Pancreas (tissue), 10 donors: ENCODE measurements at regions not wholly inside any gene's neighbourhood (a gene's known extent, or its start where the extent isn't known, plus 50 kb on each side); places are given as distances from the start of the nearest gene placed in this dataset.
"Not testable (repeated sequence)": the region's sequence is repeated elsewhere in the genome, so short reads cannot be mapped to it uniquely, and the experiment has no call there.

Experiments
- ATAC-seq, 4 donors: fragments of 200-7000 bp; cut with Tn5 transposase; one replicate each; pipeline versions ENCODE4 v1.8.0 to v1.9.1; 2020; ENCODE audit warnings: mild to moderate bottlenecking in 4 of 4, moderate library complexity in 4 of 4
- DNase-seq, 6 donors: peaks; one replicate each; pipeline ENCODE4 v3.0.0-alpha.2; 2020
- FAIRE-seq: peaks from 2 replicates; lab custom pipeline; 2012; peaks lifted over from hg19 to GRCh38; lab: Jason Lieb, UNC
- H3K27ac ChIP-seq, 4 donors: fragments of 200-600 bp; sonication (generic); 1 replicate in 3 of 4; 2 replicates in 1 of 4; pipeline versions ENCODE4 v1.5.0 to v1.8.0; 2020
- H3K27me3 ChIP-seq, 4 donors: fragments of 200-600 bp; one replicate each; pipeline ENCODE4 v1.8.0; 2021
- H3K36me3 ChIP-seq, 3 donors: fragments of 200-600 bp; sonication (generic) in 1 of 3; one replicate each; pipeline versions ENCODE4 v1.5.0 to v1.8.0; 2020 to 2021
- H3K4me1 ChIP-seq, 3 donors: fragments of 200-600 bp; one replicate each; pipeline ENCODE4 v1.8.0; 2021
- H3K4me3 ChIP-seq, 4 donors: fragments of 200-600 bp; sonication (generic) in 2 of 4; one replicate each; pipeline versions ENCODE4 v1.5.0 to v1.8.0; 2020 to 2021
- H3K9me3 ChIP-seq, 4 donors: fragments of 200-600 bp; one replicate each; pipeline ENCODE4 v1.8.0; 2021
- CTCF ChIP-seq, 4 donors: fragments of 200-600 bp; sonication (generic) in 3 of 4; IDR thresholded peaks; one replicate each; pipeline versions ENCODE4 v1.5.0 to v1.8.0; 2021; ENCODE audit warnings: antibody characterized with exemption in 4 of 4
- WGBS, 2 donors: extraction: QIAGEN DNeasy Blood & Tissue Kit; methylation state at CpG; one replicate each; pipeline ENCODE4 v1.1.7; 2013; 5-methylcytosine and 5-hydroxymethylcytosine counted together
- intact Hi-C, 3 donors: fragments of 100-400 bp; cut with DNase I; formaldehyde crosslinking; loops; one replicate each; pipeline versions ENCODE4 v1.11.1 to v1.14.2; 2022
- donor health status: healthy with polysubstance abuse.
- donor health status: DM: no; HTN: no; CAD: no; lungs with moderate emphysema.
- donor health status: DM: no; HTN: no; CAD: no.
- donor health status: control.
- donor health status: control.
- donor health status: Bipolar disorder and iron deficiency.
- donor health status: DM: yes; HTN: yes; CAD: no.
- donor health status: DM: no; HTN: no; CAD: no.
- donor health status: DM: no; HTN: no; CAD: no.
- donor health status: DM: yes; HTN: yes; CAD: no.

GRCh38 chr9:102507044-102507687 is 488.0 kb upstream of the CYLC2 start:
- intact Hi-C loops = no loop called here
- DNase-seq = no peak

GRCh38 chr9:102506406-102506805 is 488.7 kb upstream of the CYLC2 start:
- intact Hi-C loops = no loop called here
- Histone ChIP-seq H3K4me3 (no peak overlapping the region), H3K9me3 (no peaks in the 10 kb centered on the region), H3K27me3 (no peaks in the 10 kb centered on the region), H3K27ac (no peak overlapping the region), H3K36me3 (no peaks in the 10 kb centered on the region), H3K4me1 (no peaks in the 10 kb centered on the region)
- no peak for ATAC-seq
- DNase-seq = no peak
- FAIRE-seq = no peak
- no peak for TF ChIP-seq CTCF (IDR thresholded peaks at IDR 0.05)
- 27 to 28% methylated on average over 1 of the region's 1 CpG for WGBS, 2 donors

More at GRCh38 chr9:102507044-102507687, 488.0 kb upstream of the CYLC2 start:
- Histone ChIP-seq H3K27ac (no peak overlapping the region), H3K9me3 (no peaks in the 10 kb centered on the region), H3K36me3 (no peaks in the 10 kb centered on the region), H3K27me3 (no peaks in the 10 kb centered on the region), H3K4me1 (no peaks in the 10 kb centered on the region), H3K4me3 (no peak overlapping the region)
- WGBS, 2 donors = 54 to 64% methylated on average over 2 of the region's 2 CpGs
- TF ChIP-seq CTCF (IDR thresholded peaks at IDR 0.05) = no peak
- no peak for FAIRE-seq
- no peak for ATAC-seq

- H3K4me3 ChIP-seq = no peak overlapping the region
- no peaks in the 10 kb centered on the region for H3K4me1 ChIP-seq
- no peaks in the 10 kb centered on the region for H3K9me3 ChIP-seq
- ATAC-seq (no peak), DNase-seq (no peak), FAIRE-seq (no peak)
- H3K36me3 ChIP-seq = no peaks in the 10 kb centered on the region
- intact Hi-C loops = no loop called here
- no peak overlapping the region for H3K27ac ChIP-seq
- H3K27me3 ChIP-seq = no peaks in the 10 kb centered on the region
- WGBS, 2 donors = 24 to 29% methylated on average over 1 of the region's 1 CpG
- no peak for TF ChIP-seq CTCF (IDR thresholded peaks at IDR 0.05)
Measured at GRCh38 chr9:102499468-102499867, 495.7 kb upstream of the CYLC2 start.

- intact Hi-C loops = no loop called here
- H3K36me3 ChIP-seq = no peaks in the 10 kb centered on the region
- DNase-seq (no peak), ATAC-seq (no peak), FAIRE-seq (no peak)
- no peak for TF ChIP-seq CTCF (IDR thresholded peaks at IDR 0.05)
- H3K9me3 ChIP-seq = no peaks in the 10 kb centered on the region
- H3K4me1 ChIP-seq = no peaks in the 10 kb centered on the region
- no peak overlapping the region for H3K4me3 ChIP-seq
- no peaks in the 10 kb centered on the region for H3K27me3 ChIP-seq
- WGBS, 2 donors = 72 to 80% methylated on average over 9 of the region's 9 CpGs
- H3K27ac ChIP-seq = no peak overlapping the region
Measured at GRCh38 chr9:102497709-102498108, 497.4 kb upstream of the CYLC2 start.

- ATAC-seq, H3K9me3 ChIP-seq, H3K36me3 ChIP-seq, H3K4me3 ChIP-seq, H3K4me1 ChIP-seq, intact Hi-C loops, H3K27me3 ChIP-seq, H3K27ac ChIP-seq, FAIRE-seq: not testable (repeated sequence)
- DNase-seq = peak in 1 of 6 donors; percentile 44
- 91 to 97% methylated on average over 20 to 25 of the region's 25 CpGs for WGBS, 2 donors
Measured at GRCh38 chr9:102486976-102487375, 508.2 kb upstream of the CYLC2 start.
